GM12878 (cell line): ENCODE measurements at regions not wholly inside any gene's neighbourhood (a gene's known extent, or its start where the extent isn't known, plus 50 kb on each side); places are given as distances from the start of the nearest gene placed in this dataset.

Experiments used
- ATAC-seq: fragments of 200-7000 bp; cut with Tn5 transposase; 3 replicates; pipeline ENCODE4 v1.9.1; 2020; ENCODE audit warnings: mild to moderate bottlenecking, moderate library complexity
- BruUV-seq: library from RNA; stranded (reverse); fragments of 400-500 nt; replicated peaks from 2 replicates; lab custom pipeline; 2021; lab: Mats Ljungman, UMichigan
- CTCF ChIA-PET: fragments of 300-600 bp; sonication (Branson Sonifier 250); formaldehyde crosslinking; extraction: SDS; loops from one replicate; lab custom pipeline; 2021; ENCODE audit warnings: inconsistent platforms; lab: Yijun Ruan, JAX
- POLR2A ChIA-PET: fragments of 350-600 bp; formaldehyde crosslinking; extraction: SDS; loops from one replicate; lab custom pipeline; 2021; ENCODE audit warnings: inconsistent platforms; lab: Charles Lee
- RAD21 ChIA-PET: fragments of 300-600 bp; sonication (Branson Sonifier 250); formaldehyde crosslinking; loops from one replicate; lab custom pipeline; 2023; ENCODE audit warnings: antibody characterized with exemption; ENCODE audit not compliant: unreplicated experiment; lab: Charles Lee
- SMC1A ChIA-PET: fragments of 300-600 bp; sonication (Branson Sonifier 250); formaldehyde crosslinking; loops from one replicate; lab custom pipeline; 2023; ENCODE audit not compliant: unreplicated experiment, uncharacterized antibody; lab: Charles Lee
- DNase-seq: peaks from one replicate; pipeline ENCODE4 v3.0.0-alpha.2; 2011; ENCODE audit warnings: low read depth, low spot score
- FAIRE-seq: peaks from 3 replicates; lab custom pipeline; 2011; peaks lifted over from hg19 to GRCh38; lab: Jason Lieb, UNC
- H2AFZ ChIP-seq: 2 replicates; pipeline ENCODE4 v1.6.0; 2011; ENCODE audit warnings: low read depth, low read length, control low read depth; ENCODE audit not compliant: control insufficient read depth
- H3K27ac ChIP-seq: 2 replicates; pipeline ENCODE4 v1.5.1; 2011; ENCODE audit warnings: control low read depth; ENCODE audit not compliant: control insufficient read depth, insufficient read depth
- H3K27me3 ChIP-seq, 2 experiments: replicated peaks in 1 of 2; 2 replicates each; pipeline versions ENCODE4 v1.6.0 to v1.6.1; 2011; ENCODE audit warnings: low read length in 1 of 2; ENCODE audit not compliant: control insufficient read depth in 2 of 2, insufficient read depth in 2 of 2
- H3K36me3 ChIP-seq, 2 experiments: 2 replicates each; pipeline ENCODE4 v1.5.1; 2011; ENCODE audit warnings: low read length in 1 of 2; ENCODE audit not compliant: control insufficient read depth in 2 of 2, insufficient read depth in 2 of 2
- H3K4me1 ChIP-seq: 2 replicates; pipeline ENCODE4 v1.6.1; 2011; ENCODE audit warnings: mild to moderate bottlenecking, low read length, moderate library complexity, mixed read lengths; ENCODE audit not compliant: control insufficient read depth, insufficient read depth
- H3K4me2 ChIP-seq: 2 replicates; pipeline ENCODE4 v1.6.0; 2011; ENCODE audit warnings: control low read depth; ENCODE audit not compliant: control insufficient read depth, insufficient read depth
- H3K4me3 ChIP-seq: fragments of 200-600 bp; sonication (generic); 2 replicates; pipeline ENCODE4 v1.5.1; 2016
- H3K79me2 ChIP-seq: 2 replicates; pipeline ENCODE4 v1.6.0; 2011; ENCODE audit warnings: low read length; ENCODE audit not compliant: control insufficient read depth, insufficient read depth
- H3K9ac ChIP-seq: 2 replicates; pipeline ENCODE4 v1.8.0; 2011; ENCODE audit warnings: low read length, control low read depth, mixed read lengths; ENCODE audit not compliant: control insufficient read depth, insufficient read depth
- H3K9me3 ChIP-seq: replicated peaks from 3 replicates; pipeline ENCODE4 v1.5.1; 2011; ENCODE audit warnings: mild to moderate bottlenecking, low read length; ENCODE audit not compliant: control insufficient read depth, insufficient read depth
- H4K20me1 ChIP-seq: 2 replicates; pipeline ENCODE4 v1.6.0; 2011; ENCODE audit not compliant: control insufficient read depth, insufficient read depth
- CBFB ChIP-seq: IDR thresholded peaks from 2 replicates; pipeline ENCODE4 v1.6.1; 2016; ENCODE audit warnings: antibody characterized with exemption, low read depth
- CBX3 ChIP-seq: fragments of 200-600 bp; sonication (generic); IDR thresholded peaks from 2 replicates; pipeline ENCODE4 v1.6.1; 2016; ENCODE audit warnings: low read depth, borderline replicate concordance
- CHD1 ChIP-seq: IDR thresholded peaks from 2 replicates; pipeline ENCODE4 v1.6.1; 2012; ENCODE audit warnings: low read depth, low read length, improper control_type of control experiment
- EED ChIP-seq: sonication (generic); IDR thresholded peaks from 2 replicates; pipeline ENCODE4 v1.6.1; 2016; ENCODE audit warnings: antibody characterized with exemption, low read depth
- ETV6 ChIP-seq, 2 experiments: fragments of 450-650 bp in 1 of 2; IDR thresholded peaks in 1 of 2; conservative IDR thresholded peaks in 1 of 2; 2 replicates each; pipeline ENCODE4 v1.6.1; 2014; ENCODE audit warnings: antibody characterized with exemption in 1 of 2, borderline replicate concordance in 1 of 2, low read depth in 1 of 2, mild to moderate bottlenecking in 1 of 2, moderate library complexity in 1 of 2
- EZH2 ChIP-seq: IDR thresholded peaks from 2 replicates; pipeline ENCODE4 v1.6.1; 2012; ENCODE audit warnings: low read depth, mild to moderate bottlenecking, control low read depth, inconsistent platforms, low read length, borderline replicate concordance; ENCODE audit not compliant: control insufficient read depth
- JUND ChIP-seq: IDR thresholded peaks from 2 replicates; pipeline ENCODE4 v1.6.1; 2012; ENCODE audit warnings: low read depth, mild to moderate bottlenecking, low read length, improper control_type of control experiment, moderate library complexity
- MEF2A ChIP-seq: IDR thresholded peaks from 2 replicates; pipeline ENCODE4 v1.6.1; 2011; ENCODE audit warnings: low read depth, mild to moderate bottlenecking, low read length, moderate library complexity; ENCODE audit not compliant: insufficient read depth
- MEF2B ChIP-seq: fragments of 450-650 bp; IDR thresholded peaks from 2 replicates; pipeline ENCODE4 v1.6.1; 2018; ENCODE audit warnings: mild to moderate bottlenecking, moderate library complexity; ENCODE audit not compliant: partially characterized antibody, poor library complexity, severe bottlenecking
- PAX5 ChIP-seq: IDR thresholded peaks from 2 replicates; pipeline ENCODE4 v1.6.1; 2011; ENCODE audit warnings: low read depth, low read length, borderline replicate concordance
- PML ChIP-seq: IDR thresholded peaks from 2 replicates; pipeline ENCODE4 v1.6.1; 2012; ENCODE audit warnings: low read length, inconsistent platforms
- RB1 ChIP-seq: fragments of 450-650 bp; formaldehyde crosslinking; IDR thresholded peaks from 2 replicates; pipeline ENCODE4 v1.6.1; 2017; ENCODE audit warnings: mild to moderate bottlenecking, borderline replicate concordance
- RBBP5 ChIP-seq: fragments of 200-600 bp; sonication (generic); conservative IDR thresholded peaks from 2 replicates; pipeline ENCODE4 v1.6.1; 2016
- WGBS: methylation state at CpG from one replicate; pipeline ENCODE4 v1.1.6; 2016; ENCODE audit warnings: low lambda C conversion rate; ENCODE audit not compliant: insufficient replicate concordance, insufficient coverage; ENCODE audit errors: missing lambda C conversion rate; 5-methylcytosine and 5-hydroxymethylcytosine counted together
- in situ Hi-C: fragments of 300-500 bp; cut with MboI; formaldehyde crosslinking; loops from 9 replicates; pipeline ENCODE4 v1.14.3; 2018; ENCODE audit warnings: mixed read lengths
- intact Hi-C: fragments of 100-400 bp; cut with micrococcal nuclease; formaldehyde crosslinking; loops from one replicate; pipeline ENCODE4 v1.14.2; 2022; ENCODE audit not compliant: unreplicated experiment
- TF ChIP-seq, protein P1 (sequence below): IDR thresholded peaks from 2 replicates; pipeline ENCODE4 v1.6.1; 2012; ENCODE audit warnings: low read depth, low read length, improper control_type of control experiment
- TF ChIP-seq, protein P2 (sequence below): fragments of 450-650 bp; IDR thresholded peaks from 2 replicates; pipeline ENCODE4 v1.6.1; 2016; ENCODE audit warnings: mild to moderate bottlenecking, moderate library complexity, borderline replicate concordance
- TF ChIP-seq, protein P3 (sequence below): fragments of 450-650 bp; IDR thresholded peaks from 2 replicates; pipeline ENCODE4 v1.6.1; 2018; ENCODE audit warnings: mild to moderate bottlenecking, low read depth, moderate library complexity; ENCODE audit not compliant: partially characterized antibody

DNA sequence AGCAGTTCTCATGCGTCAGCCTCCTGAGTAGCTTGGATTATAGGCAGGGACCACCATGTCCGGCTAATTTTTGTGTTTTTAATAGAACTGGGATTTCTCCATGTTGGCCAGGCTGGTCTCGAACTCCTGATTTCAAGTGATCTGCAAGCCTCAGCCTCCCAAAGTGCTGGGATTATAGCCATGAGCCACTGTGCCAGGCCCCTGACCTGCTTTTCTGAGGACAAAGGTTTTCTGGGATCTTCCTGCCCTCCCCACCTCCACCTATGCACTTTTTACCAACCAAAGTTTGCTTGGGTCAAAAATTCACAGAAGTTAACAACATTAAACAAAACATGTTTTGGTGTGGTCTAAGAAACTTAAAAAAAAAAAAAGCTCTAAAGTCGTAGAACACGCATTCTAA lies 259.9 kb downstream of the HAUS1 start (continued):
- TF ChIP-seq RB1 (no peak), EZH2 (no peak), CBX3 (no peak), PML (no peak)

GRCh38 chr18:46366201-46366600 lies 262.0 kb downstream of the HAUS1 start:
- no peaks in the 10 kb centered on the region for H3K79me2 ChIP-seq
- ChIA-PET SMC1A (no interaction called here), RAD21 (no interaction called here), CTCF (no interaction called here), POLR2A (no interaction called here)
- H3K27ac ChIP-seq: no peak overlapping the region
- BruUV-seq: no TSS peak
- FAIRE-seq (no peak), DNase-seq (no peak), ATAC-seq (no peak)
- H3K4me2 ChIP-seq: no peak overlapping the region
- H3K36me3 ChIP-seq: no peaks in the 10 kb centered on the region
- WGBS: 26% methylated on average over 3 of the region's 4 CpGs
- no peaks in the 10 kb centered on the region for H4K20me1 ChIP-seq
- H3K9ac ChIP-seq: no peak overlapping the region
- H3K9me3 ChIP-seq: no peaks in the 10 kb centered on the region; the same call in 2 of the 3 replicates
- no peak overlapping the region for H3K4me3 ChIP-seq
- in situ Hi-C loops (no loop called here), intact Hi-C loops (no loop called here)
- no peaks in the 10 kb centered on the region for H3K4me1 ChIP-seq
- H2AFZ ChIP-seq: no peak overlapping the region
- no peaks in the 10 kb centered on the region for H3K27me3 ChIP-seq
- no peak for TF ChIP-seq MEF2B
- TF ChIP-seq RBBP5: no peak
- no peak for TF ChIP-seq PAX5
- TF ChIP-seq CBFB: no peak
- TF ChIP-seq CHD1: no peak
- TF ChIP-seq EED: no peak
- TF ChIP-seq, protein P1, sequence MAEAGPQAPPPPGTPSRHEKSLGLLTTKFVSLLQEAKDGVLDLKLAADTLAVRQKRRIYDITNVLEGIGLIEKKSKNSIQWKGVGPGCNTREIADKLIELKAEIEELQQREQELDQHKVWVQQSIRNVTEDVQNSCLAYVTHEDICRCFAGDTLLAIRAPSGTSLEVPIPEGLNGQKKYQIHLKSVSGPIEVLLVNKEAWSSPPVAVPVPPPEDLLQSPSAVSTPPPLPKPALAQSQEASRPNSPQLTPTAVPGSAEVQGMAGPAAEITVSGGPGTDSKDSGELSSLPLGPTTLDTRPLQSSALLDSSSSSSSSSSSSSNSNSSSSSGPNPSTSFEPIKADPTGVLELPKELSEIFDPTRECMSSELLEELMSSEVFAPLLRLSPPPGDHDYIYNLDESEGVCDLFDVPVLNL: no peak
- no peak for TF ChIP-seq MEF2A
- no peak for TF ChIP-seq JUND
- TF ChIP-seq ETV6 (conservative IDR thresholded peaks at IDR 0.05 in 1 of 2, IDR thresholded peaks at IDR 0.05 in 1 of 2; ENCODE audit: borderline replicate concordance in 1 of 2, low read depth in 1 of 2): no peak
- TF ChIP-seq, protein P2, sequence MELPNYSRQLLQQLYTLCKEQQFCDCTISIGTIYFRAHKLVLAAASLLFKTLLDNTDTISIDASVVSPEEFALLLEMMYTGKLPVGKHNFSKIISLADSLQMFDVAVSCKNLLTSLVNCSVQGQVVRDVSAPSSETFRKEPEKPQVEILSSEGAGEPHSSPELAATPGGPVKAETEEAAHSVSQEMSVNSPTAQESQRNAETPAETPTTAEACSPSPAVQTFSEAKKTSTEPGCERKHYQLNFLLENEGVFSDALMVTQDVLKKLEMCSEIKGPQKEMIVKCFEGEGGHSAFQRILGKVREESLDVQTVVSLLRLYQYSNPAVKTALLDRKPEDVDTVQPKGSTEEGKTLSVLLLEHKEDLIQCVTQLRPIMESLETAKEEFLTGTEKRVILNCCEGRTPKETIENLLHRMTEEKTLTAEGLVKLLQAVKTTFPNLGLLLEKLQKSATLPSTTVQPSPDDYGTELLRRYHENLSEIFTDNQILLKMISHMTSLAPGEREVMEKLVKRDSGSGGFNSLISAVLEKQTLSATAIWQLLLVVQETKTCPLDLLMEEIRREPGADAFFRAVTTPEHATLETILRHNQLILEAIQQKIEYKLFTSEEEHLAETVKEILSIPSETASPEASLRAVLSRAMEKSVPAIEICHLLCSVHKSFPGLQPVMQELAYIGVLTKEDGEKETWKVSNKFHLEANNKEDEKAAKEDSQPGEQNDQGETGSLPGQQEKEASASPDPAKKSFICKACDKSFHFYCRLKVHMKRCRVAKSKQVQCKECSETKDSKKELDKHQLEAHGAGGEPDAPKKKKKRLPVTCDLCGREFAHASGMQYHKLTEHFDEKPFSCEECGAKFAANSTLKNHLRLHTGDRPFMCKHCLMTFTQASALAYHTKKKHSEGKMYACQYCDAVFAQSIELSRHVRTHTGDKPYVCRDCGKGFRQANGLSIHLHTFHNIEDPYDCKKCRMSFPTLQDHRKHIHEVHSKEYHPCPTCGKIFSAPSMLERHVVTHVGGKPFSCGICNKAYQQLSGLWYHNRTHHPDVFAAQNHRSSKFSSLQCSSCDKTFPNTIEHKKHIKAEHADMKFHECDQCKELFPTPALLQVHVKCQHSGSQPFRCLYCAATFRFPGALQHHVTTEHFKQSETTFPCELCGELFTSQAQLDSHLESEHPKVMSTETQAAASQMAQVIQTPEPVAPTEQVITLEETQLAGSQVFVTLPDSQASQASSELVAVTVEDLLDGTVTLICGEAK: no peak
- TF ChIP-seq, protein P3, sequence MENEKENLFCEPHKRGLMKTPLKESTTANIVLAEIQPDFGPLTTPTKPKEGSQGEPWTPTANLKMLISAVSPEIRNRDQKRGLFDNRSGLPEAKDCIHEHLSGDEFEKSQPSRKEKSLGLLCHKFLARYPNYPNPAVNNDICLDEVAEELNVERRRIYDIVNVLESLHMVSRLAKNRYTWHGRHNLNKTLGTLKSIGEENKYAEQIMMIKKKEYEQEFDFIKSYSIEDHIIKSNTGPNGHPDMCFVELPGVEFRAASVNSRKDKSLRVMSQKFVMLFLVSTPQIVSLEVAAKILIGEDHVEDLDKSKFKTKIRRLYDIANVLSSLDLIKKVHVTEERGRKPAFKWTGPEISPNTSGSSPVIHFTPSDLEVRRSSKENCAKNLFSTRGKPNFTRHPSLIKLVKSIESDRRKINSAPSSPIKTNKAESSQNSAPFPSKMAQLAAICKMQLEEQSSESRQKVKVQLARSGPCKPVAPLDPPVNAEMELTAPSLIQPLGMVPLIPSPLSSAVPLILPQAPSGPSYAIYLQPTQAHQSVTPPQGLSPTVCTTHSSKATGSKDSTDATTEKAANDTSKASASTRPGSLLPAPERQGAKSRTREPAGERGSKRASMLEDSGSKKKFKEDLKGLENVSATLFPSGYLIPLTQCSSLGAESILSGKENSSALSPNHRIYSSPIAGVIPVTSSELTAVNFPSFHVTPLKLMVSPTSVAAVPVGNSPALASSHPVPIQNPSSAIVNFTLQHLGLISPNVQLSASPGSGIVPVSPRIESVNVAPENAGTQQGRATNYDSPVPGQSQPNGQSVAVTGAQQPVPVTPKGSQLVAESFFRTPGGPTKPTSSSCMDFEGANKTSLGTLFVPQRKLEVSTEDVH: no peak
